ENCODE measurements at regions not wholly inside any gene's neighbourhood (a gene's known extent, or its start where the extent isn't known, plus 50 kb on each side); places are given as distances from the start of the nearest gene placed in this dataset.

DNA sequence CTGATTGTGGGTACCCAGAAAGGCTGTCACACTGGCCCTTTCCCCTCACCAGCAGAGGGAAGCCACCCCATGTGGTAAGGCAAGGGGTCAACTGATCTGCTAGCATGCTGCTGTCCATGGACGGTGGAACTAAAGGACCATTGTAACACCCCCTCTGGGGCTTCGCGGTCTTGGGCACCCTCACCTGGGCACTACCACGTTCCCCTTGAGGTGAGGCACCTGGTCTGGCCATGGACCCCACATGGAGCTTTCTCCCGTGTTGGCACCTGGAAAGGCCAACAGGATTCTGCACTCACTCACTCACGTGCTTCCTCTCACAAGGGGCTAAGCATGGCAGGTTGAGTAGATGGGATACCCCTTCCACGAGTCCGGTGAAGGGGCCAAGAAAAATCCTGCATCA, 72.0 kb upstream of the RFX3 start:
- DNase-seq (ENCODE audit: low read depth, low spot score): no peak
- Mint-ChIP-seq H3K27me3 (ENCODE audit: low read depth) (no peaks in the 10 kb centered on the region), H3K4me1 (no peaks in the 10 kb centered on the region), H3K36me3 (ENCODE audit: low read depth) (peaks cover 4% of the 10 kb centered on the region), H3K4me3 (no peak overlapping the region), H3K27ac (ENCODE audit: unreplicated experiment) (peak overlapping the region; percentile 72), H3K9me3 (peaks cover 4% of the 10 kb centered on the region)
- TF ChIP-seq, protein P1, sequence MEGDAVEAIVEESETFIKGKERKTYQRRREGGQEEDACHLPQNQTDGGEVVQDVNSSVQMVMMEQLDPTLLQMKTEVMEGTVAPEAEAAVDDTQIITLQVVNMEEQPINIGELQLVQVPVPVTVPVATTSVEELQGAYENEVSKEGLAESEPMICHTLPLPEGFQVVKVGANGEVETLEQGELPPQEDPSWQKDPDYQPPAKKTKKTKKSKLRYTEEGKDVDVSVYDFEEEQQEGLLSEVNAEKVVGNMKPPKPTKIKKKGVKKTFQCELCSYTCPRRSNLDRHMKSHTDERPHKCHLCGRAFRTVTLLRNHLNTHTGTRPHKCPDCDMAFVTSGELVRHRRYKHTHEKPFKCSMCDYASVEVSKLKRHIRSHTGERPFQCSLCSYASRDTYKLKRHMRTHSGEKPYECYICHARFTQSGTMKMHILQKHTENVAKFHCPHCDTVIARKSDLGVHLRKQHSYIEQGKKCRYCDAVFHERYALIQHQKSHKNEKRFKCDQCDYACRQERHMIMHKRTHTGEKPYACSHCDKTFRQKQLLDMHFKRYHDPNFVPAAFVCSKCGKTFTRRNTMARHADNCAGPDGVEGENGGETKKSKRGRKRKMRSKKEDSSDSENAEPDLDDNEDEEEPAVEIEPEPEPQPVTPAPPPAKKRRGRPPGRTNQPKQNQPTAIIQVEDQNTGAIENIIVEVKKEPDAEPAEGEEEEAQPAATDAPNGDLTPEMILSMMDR (conservative IDR thresholded peaks at IDR 0.05): no peak

DNA sequence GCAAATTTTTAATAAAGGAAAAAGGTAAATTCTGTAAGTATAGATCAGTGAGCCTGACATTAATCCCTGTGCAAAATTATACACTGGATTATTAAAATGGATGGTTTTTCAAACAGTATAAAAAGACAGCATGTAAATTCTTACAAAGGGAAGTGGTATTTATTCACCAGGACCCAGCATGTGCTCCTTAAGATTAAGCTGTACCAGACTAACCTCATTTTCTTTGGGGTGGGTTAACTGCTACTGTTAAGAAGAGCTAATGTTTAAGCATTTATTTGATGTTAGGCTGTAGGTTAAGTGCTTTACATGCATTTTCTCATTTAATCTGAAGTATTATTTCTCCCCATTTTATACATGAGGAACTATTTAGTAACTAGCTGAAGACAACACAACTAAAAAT, 60.3 kb upstream of the RFX3 start:
- TF ChIP-seq, protein P1 (conservative IDR thresholded peaks at IDR 0.05): no peak
- Mint-ChIP-seq H3K9me3 (peaks cover 17% of the 10 kb centered on the region), H3K4me3 (no peak overlapping the region), H3K4me1 (no peaks in the 10 kb centered on the region), H3K27me3 (ENCODE audit: low read depth) (no peaks in the 10 kb centered on the region), H3K27ac (ENCODE audit: unreplicated experiment) (no peak overlapping the region), H3K36me3 (ENCODE audit: low read depth) (peaks cover 32% of the 10 kb centered on the region)
- no peak for DNase-seq (ENCODE audit: low read depth, low spot score)

DNA sequence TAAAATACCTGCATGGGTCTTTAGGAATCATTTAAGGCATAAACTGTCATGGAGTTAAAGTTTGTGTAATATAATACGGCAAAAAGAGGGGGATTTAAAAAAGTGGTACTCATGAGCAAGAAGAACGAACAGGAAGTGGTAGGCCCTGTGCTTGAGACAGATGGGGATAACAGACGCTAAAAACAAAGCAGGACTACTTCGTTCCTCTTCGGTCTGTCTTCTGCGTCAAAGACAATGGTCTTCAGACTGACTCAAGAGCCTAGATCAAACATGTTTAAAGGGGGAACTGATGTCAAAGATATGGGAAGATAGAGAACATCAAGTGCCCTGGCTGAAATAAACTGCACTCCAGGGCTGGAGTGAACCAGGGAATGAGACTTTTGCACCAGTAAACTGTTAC, 59.8 kb upstream of the RFX3 start:
- Mint-ChIP-seq H3K9me3 (peaks cover 19% of the 10 kb centered on the region), H3K36me3 (ENCODE audit: low read depth) (peaks cover 33% of the 10 kb centered on the region), H3K4me1 (no peaks in the 10 kb centered on the region), H3K27me3 (ENCODE audit: low read depth) (no peaks in the 10 kb centered on the region), H3K27ac (ENCODE audit: unreplicated experiment) (no peak overlapping the region), H3K4me3 (no peak overlapping the region)
- no peak for DNase-seq (ENCODE audit: low read depth, low spot score)
- TF ChIP-seq, protein P1 (conservative IDR thresholded peaks at IDR 0.05): no peak

DNA sequence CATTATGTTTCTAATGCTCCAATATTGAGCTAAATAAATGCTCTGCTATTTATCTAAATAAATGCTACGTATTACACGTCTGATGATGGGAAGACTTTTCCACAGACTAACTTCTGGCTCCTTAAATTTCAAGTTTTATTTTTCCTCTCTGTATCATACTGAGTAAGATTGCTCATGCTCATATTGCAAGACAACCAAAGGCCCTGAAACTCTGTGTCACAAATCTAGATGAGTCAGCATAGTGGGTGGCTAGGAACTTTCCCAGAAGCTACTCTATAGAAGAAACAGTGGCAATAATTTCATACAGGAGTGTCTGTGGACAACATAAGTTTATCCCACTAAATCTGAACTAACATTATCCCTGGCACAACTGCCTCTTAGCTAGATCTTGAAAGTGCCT, 53.0 kb upstream of the RFX3 start:
- Mint-ChIP-seq H3K27ac (ENCODE audit: unreplicated experiment) (no peak overlapping the region), H3K4me3 (no peak overlapping the region), H3K27me3 (ENCODE audit: low read depth) (no peaks in the 10 kb centered on the region), H3K4me1 (no peaks in the 10 kb centered on the region), H3K36me3 (ENCODE audit: low read depth) (peaks cover 36% of the 10 kb centered on the region), H3K9me3 (peaks cover 19% of the 10 kb centered on the region)
- TF ChIP-seq, protein P1 (conservative IDR thresholded peaks at IDR 0.05): no peak
- no peak for DNase-seq (ENCODE audit: low read depth, low spot score)

DNA sequence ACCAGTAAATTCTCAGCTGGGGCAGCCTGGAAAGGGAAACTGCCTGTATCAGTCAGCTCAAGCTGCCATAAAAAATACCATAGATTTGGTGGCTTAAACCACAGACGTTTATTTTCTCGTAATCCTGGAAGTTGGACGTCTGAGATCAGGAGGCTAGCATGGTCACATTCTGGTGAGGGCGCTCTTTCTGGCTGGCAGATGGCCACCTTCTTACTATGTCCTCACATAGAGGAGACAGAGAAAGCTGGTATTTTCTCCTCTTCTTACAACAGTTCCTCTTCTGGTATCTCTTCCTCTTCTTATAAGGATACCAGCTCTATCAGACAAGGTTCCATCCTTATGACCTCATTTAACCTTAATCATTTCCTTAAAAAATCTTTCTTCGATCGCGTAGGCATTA, 50.5 kb upstream of the RFX3 start:
- peaks cover 10% of the 10 kb centered on the region for H3K9me3 Mint-ChIP-seq
- H3K4me3 Mint-ChIP-seq: no peak overlapping the region
- DNase-seq (ENCODE audit: low read depth, low spot score): no peak
- H3K27me3 Mint-ChIP-seq (ENCODE audit: low read depth): no peaks in the 10 kb centered on the region
- peaks cover 21% of the 10 kb centered on the region for H3K36me3 Mint-ChIP-seq (ENCODE audit: low read depth)
- no peak overlapping the region for H3K27ac Mint-ChIP-seq (ENCODE audit: unreplicated experiment)
- H3K4me1 Mint-ChIP-seq: no peaks in the 10 kb centered on the region
- TF ChIP-seq, protein P1 (conservative IDR thresholded peaks at IDR 0.05): no peak

DNA sequence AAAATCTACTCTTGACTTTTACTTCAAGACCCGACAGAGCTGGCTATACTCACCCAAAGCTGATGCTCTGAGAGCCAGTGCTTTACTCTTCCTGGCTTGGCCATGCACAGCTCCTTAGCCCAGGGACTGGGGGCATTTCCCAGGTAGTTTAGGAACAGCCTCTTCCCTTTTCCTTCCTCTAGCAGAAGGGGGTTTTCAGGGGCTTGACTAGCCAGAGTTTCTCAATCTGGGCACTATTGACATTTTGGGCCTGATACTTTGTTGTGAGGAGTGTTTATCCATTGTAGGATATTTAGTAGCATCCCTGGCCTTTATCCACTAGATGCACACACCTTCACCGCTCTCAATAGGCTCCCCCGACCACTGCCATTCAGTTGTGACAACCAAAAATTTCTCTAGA, 50.0 kb upstream of the RFX3 start:
- TF ChIP-seq, protein P1 (conservative IDR thresholded peaks at IDR 0.05): no peak
- Mint-ChIP-seq H3K27ac (ENCODE audit: unreplicated experiment) (no peak overlapping the region), H3K4me3 (no peak overlapping the region), H3K4me1 (no peaks in the 10 kb centered on the region), H3K36me3 (ENCODE audit: low read depth) (peaks cover 16% of the 10 kb centered on the region), H3K9me3 (peaks cover 9% of the 10 kb centered on the region), H3K27me3 (ENCODE audit: low read depth) (no peaks in the 10 kb centered on the region)
- DNase-seq (ENCODE audit: low read depth, low spot score): no peak
